GM19395 (cell line): ENCODE measurements at regions not wholly inside any gene's neighbourhood (a gene's known extent, or its start where the extent isn't known, plus 50 kb on each side); places are given as distances from the start of the nearest gene placed in this dataset.
"Not testable (repeated sequence)": the region's sequence is repeated elsewhere in the genome, so short reads cannot be mapped to it uniquely, and the experiment has no call there.

Source experiments
- ATAC-seq: cut with Tn5 transposase; IDR thresholded peaks from one replicate; pipeline ENCODE4 v1.9.1; 2021; ENCODE audit warnings: mild to moderate bottlenecking, moderate library complexity; ENCODE audit not compliant: unreplicated experiment

- no peak for ATAC-seq
Observed at GRCh38 chr13:56752636-56753035, 388.1 kb upstream of the PRR20A start.

- ATAC-seq = no peak
Observed at GRCh38 chr13:56755181-56755935, 385.4 kb upstream of the PRR20A start.

- not testable (repeated sequence) for ATAC-seq
Observed at GRCh38 chr13:56763333-56763732, 377.4 kb upstream of the PRR20A start.

- ATAC-seq = no peak
Observed at GRCh38 chr13:56773148-56773547, 367.6 kb upstream of the PRR20A start.

- ATAC-seq = no peak
Observed at GRCh38 chr13:56789527-56789926, 351.2 kb upstream of the PRR20A start.

GRCh38 chr13:56837161-56837560, 303.6 kb upstream of the PRR20A start:
- no peak for ATAC-seq

GRCh38 chr13:56850852-56851251, 289.9 kb upstream of the PRR20A start:
- ATAC-seq = no peak

- no peak for ATAC-seq
Observed at GRCh38 chr13:56861476-56861875, 279.2 kb upstream of the PRR20A start.

GRCh38 chr13:56864451-56864850, 276.3 kb upstream of the PRR20A start:
- ATAC-seq = no peak

- no peak for ATAC-seq
Observed at GRCh38 chr13:56865416-56865815, 275.3 kb upstream of the PRR20A start.

GRCh38 chr13:56869671-56870070, 271.0 kb upstream of the PRR20A start:
- ATAC-seq = no peak

- no peak for ATAC-seq
Observed at GRCh38 chr13:56886398-56886797, 254.3 kb upstream of the PRR20A start.

GRCh38 chr13:56888455-56888854, 252.3 kb upstream of the PRR20A start:
- no peak for ATAC-seq

- ATAC-seq = no peak
Observed at GRCh38 chr13:56893843-56894242, 246.9 kb upstream of the PRR20A start.

GRCh38 chr13:56900549-56901279, 240.0 kb upstream of the PRR20A start:
- no peak for ATAC-seq

- ATAC-seq = no peak
Observed at GRCh38 chr13:56902276-56902675, 238.4 kb upstream of the PRR20A start.

GRCh38 chr13:56903710-56904282, 236.9 kb upstream of the PRR20A start:
- ATAC-seq = no peak

- ATAC-seq = no peak
Observed at GRCh38 chr13:56906909-56907308, 233.8 kb upstream of the PRR20A start.

- no peak for ATAC-seq
Observed at GRCh38 chr13:56907766-56908165, 233.0 kb upstream of the PRR20A start.

- no peak for ATAC-seq
Observed at GRCh38 chr13:56909896-56910600, 230.7 kb upstream of the PRR20A start.

- no peak for ATAC-seq
Observed at GRCh38 chr13:56917966-56918365, 222.8 kb upstream of the PRR20A start.
